NB4 (cell line): ENCODE measurements at regions not wholly inside any gene's neighbourhood (a gene's known extent, or its start where the extent isn't known, plus 50 kb on each side); places are given as distances from the start of the nearest gene placed in this dataset.

Source experiments
- MYC ChIP-seq: IDR thresholded peaks from 2 replicates; pipeline ENCODE4 v1.6.1; 2011; ENCODE audit warnings: low read depth, low read length
- POLR2A ChIP-seq: IDR thresholded peaks from 2 replicates; pipeline ENCODE4 v1.6.1; 2011; ENCODE audit warnings: mild to moderate bottlenecking; ENCODE audit not compliant: insufficient read length; ENCODE audit errors: extremely low read depth
- TF ChIP-seq, protein P1 (sequence below): IDR thresholded peaks from one replicate; pipeline ENCODE4 v1.5.1; 2012; ENCODE audit warnings: low read depth, low read length
- TF ChIP-seq, protein P2 (sequence below): IDR thresholded peaks from 2 replicates; pipeline ENCODE4 v1.6.1; 2011; ENCODE audit warnings: low read depth, low read length

DNA sequence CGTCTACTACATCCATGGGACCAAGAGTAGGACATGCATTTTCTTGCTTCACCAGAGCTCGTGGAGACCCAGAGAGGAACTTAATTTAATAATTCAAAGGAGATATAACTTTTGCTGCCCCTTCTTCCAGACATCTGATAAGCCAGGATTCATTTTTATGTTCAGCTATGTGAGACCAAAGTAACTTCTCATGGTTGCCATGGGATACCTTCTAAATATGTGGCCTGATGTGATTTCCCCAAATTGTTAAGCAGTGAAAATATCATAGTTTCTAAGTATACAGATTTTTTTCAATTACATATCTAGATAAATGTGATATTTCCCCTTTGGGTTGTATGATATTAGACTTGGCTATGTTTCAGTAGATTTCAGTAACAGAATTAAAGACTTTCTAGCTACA, 185.5 kb upstream of the FN1 start:
- TF ChIP-seq, protein P1, sequence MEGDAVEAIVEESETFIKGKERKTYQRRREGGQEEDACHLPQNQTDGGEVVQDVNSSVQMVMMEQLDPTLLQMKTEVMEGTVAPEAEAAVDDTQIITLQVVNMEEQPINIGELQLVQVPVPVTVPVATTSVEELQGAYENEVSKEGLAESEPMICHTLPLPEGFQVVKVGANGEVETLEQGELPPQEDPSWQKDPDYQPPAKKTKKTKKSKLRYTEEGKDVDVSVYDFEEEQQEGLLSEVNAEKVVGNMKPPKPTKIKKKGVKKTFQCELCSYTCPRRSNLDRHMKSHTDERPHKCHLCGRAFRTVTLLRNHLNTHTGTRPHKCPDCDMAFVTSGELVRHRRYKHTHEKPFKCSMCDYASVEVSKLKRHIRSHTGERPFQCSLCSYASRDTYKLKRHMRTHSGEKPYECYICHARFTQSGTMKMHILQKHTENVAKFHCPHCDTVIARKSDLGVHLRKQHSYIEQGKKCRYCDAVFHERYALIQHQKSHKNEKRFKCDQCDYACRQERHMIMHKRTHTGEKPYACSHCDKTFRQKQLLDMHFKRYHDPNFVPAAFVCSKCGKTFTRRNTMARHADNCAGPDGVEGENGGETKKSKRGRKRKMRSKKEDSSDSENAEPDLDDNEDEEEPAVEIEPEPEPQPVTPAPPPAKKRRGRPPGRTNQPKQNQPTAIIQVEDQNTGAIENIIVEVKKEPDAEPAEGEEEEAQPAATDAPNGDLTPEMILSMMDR, result no peak
- TF ChIP-seq MYC, result no peak
- TF ChIP-seq POLR2A, result no peak
- TF ChIP-seq, protein P2, sequence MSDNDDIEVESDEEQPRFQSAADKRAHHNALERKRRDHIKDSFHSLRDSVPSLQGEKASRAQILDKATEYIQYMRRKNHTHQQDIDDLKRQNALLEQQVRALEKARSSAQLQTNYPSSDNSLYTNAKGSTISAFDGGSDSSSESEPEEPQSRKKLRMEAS, result no peak
